ENCODE measurements at regions not wholly inside any gene's neighbourhood (a gene's known extent, or its start where the extent isn't known, plus 50 kb on each side); places are given as distances from the start of the nearest gene placed in this dataset.
"Not testable (repeated sequence)": the region's sequence is repeated elsewhere in the genome, so short reads cannot be mapped to it uniquely, and the experiment has no call there.

- not testable (repeated sequence) for TF ChIP-seq CTCF, POLR2A (IDR thresholded peaks at IDR 0.05)
Measured at GRCh38 chr4:28312497-28312896, 1451.9 kb downstream of the STIM2 start.

All from heart left ventricle (tissue), 13 donors.